Stimulated activated CD4-positive, alpha-beta T cell treated with anti-CD3 and anti-CD28 coated beads, TNF-alpha, amount 100 ng/mL, for 24 hours (primary cell): ENCODE measurements at regions not wholly inside any gene's neighbourhood (a gene's known extent, or its start where the extent isn't known, plus 50 kb on each side); places are given as distances from the start of the nearest gene placed in this dataset.
"Not testable (repeated sequence)": the region's sequence is repeated elsewhere in the genome, so short reads cannot be mapped to it uniquely, and the experiment has no call there.

Source experiments
- DNase-seq, 3 experiments: peaks; one replicate each; pipeline ENCODE4 v3.0.0-alpha.2; 2020; ENCODE audit warnings: low read depth in 3 of 3

- DNase-seq = no peak
Measured at GRCh38 chr2:64251497-64252250, 107.5 kb upstream of the PELI1 start.

DNA sequence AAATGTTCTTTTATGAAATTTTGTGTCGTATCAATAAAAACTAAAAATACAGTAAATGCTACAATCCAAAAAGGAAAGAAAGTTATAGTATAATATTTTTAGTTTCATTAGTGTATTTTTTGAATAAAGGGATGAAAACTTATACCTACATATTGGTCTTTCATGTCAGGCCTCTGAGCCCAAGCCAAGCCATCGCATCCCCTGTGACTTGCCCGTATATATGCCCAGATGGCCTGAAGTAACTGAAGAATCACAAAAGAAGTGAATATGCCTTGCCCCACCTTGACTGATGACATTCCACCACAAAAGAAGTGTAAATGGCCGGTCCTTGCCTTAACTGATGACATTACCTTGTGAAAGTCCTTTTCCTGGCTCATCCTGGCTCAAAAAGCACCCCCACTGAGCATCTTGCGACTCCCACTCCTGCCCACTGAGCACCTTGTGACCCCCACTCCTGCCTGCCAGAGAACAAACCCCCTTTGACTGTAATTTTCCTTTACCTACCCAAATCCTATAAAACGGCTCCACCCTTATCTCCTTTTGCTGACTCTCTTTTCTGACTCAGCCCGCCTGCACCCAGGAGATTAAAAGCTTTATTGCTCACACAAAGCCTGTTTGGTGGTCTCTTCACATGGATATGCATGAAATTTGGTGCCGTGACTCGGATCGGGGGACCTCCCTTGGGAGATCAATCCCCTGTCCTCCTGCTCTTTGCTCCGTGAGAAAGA lies 108.2 kb upstream of the PELI1 start:
- DNase-seq = not testable (repeated sequence)

DNA sequence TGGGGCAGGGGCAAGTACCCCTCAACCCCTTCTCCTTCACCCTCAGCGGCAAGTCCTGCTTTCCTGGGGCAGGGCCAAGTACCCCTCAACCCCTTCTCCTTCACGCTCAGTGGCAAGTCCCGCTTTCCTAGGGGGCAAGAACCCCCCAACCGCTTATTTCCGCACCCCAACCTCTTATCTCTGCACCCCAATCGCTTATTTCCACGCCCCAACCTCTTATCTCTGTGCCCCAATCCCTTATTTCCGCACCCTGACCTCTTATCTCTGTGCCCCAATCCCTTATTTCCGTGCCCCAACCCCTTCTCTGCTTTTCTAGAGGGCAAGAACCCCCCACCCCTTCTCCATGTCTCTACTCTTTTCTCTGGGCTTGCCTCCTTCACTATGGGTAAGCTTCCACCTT lies 109.2 kb upstream of the PELI1 start:
- DNase-seq = not testable (repeated sequence)

DNA sequence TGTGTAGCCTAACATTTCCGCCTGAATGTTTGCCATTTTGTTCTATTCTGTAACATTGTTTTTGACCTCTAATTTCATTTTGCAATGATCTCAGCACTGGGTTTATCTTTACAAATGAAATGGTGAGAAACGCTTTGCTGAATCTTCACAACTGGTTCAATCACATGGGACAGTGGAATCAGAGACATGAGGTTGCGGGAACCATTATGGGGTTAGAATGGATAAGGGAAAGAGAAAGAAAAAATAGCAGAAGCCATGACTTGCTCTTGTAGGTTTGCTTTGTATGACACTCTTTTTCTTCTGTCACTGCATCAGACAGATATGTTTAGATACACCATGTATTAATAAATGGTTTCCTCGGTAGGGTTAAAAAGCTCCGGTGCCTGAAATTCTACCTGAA lies 114.3 kb upstream of the PELI1 start:
- no peak for DNase-seq

DNA sequence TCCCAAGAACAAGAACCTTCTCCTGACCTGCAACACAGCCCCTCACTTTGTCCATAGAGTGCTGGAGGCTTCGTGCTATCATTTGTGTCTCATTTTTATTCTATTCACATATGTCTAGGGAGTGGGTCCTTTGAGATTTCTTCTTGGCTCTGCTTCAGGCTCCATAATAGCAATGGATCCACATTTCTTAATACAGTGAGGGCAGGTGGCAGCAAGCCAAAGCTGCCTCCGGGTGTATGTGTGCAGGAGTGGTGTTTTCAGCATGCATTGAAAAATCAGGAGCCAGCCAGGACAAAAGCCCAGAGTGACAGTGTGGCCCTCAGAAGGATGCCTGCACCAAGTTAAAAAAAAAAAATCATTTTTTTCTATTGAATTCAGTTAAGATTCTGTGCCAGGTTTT lies 115.1 kb upstream of the PELI1 start:
- no peak for DNase-seq

- DNase-seq = no peak
Measured at GRCh38 chr2:64260093-64260803, 116.0 kb upstream of the PELI1 start.

DNA sequence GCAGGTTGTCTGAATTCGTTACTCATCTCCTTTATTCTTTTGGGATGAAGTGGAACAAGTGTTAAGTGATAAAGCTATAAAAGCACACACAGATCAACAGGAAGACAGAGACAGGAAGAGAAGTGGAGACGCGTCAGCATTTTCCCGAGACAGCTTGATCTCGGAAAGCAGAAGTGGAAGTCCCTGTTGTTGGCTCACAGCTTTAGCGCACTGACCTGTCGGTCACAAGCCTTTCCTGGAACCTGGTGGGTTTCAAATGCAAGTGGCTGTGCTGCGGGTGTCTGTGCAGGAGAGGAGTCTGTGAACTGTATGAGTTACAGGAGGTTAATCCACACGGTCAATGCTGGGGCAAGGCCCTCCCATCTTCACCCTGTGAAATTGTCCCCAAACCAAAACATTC lies 116.6 kb upstream of the PELI1 start:
- DNase-seq = peak in 1 of 3 experiments; percentile 5

- no peak for DNase-seq
Measured at GRCh38 chr2:64262071-64262470, 117.9 kb upstream of the PELI1 start.

GRCh38 chr2:64262816-64263215 lies 118.6 kb upstream of the PELI1 start:
- DNase-seq = no peak

- no peak for DNase-seq
Measured at GRCh38 chr2:64263315-64263714, 119.1 kb upstream of the PELI1 start.

GRCh38 chr2:64267699-64268098 lies 123.5 kb upstream of the PELI1 start:
- no peak for DNase-seq

DNA sequence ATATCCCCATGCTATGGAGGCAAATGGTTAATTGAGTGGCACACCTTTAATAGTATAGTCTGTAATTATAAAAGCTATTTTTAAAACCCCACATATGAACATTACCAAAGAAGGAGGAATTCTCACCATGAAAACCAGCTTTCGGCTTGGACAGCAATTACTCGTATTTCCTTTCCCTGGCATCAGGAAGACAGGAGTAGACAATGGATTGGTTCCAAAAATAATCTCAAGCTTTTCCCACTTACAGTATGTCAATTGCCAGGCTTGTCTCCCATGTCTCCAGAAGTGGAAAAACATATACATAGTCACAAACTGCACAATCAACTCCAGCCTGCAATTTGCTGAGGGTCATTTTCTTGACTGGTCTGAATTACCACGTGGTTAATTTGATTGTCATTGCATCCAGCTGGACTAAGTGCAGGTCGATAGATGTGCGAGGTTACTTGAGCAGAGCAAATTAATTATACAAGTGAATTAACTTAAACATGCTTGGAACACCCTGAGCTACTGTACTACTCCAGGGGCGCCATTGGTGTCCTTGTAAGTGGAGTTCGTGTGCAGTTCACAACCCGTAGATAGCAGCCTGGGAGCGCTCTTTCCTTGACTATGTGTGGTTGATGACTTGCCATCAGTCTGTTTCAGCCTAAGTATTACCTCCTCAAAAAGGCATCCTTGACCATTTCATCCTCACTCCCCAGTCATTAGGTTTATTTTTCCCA lies 124.3 kb upstream of the PELI1 start:
- no peak for DNase-seq

DNA sequence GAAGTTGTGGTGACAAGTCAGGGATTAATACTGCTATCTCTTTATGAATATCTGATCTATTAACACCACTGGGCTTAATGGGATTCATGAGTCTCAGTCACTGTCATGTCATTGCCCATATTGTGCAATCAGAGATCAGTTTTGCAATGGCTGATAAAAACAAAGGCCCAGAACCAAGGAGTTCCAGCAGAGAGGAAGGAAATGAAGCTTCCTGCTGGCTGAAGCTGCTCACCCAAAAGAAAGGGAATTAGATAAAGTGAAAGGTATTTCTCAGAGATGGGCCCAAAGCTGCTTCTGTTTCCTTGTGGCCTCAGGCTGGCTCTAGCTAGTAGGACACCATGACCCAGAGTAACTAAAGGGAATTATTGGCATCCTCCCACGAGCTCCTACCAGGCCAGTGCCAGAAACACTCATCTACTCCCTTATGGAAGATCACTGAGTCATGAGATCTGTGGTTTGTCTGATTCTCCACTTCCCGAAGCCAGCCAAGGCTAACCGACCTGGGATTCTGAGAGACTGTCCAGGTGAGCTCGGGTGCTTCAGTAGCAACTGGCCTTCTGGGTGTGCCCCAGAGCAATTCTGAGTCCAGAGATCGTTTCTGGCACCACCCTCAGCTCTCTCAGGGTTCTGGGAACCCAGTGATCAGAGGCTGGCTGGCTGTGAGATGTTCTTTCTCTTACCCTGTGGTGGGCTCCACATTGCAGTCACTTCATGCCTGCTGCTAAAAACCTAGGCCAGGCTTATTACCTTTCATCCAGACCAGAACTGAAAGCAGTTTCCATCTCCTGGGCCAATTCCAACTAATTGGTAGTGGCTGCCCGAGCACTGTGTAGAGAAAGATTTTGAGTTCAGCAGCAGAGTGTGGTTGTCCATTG lies 129.5 kb upstream of the PELI1 start:
- DNase-seq = no peak

DNA sequence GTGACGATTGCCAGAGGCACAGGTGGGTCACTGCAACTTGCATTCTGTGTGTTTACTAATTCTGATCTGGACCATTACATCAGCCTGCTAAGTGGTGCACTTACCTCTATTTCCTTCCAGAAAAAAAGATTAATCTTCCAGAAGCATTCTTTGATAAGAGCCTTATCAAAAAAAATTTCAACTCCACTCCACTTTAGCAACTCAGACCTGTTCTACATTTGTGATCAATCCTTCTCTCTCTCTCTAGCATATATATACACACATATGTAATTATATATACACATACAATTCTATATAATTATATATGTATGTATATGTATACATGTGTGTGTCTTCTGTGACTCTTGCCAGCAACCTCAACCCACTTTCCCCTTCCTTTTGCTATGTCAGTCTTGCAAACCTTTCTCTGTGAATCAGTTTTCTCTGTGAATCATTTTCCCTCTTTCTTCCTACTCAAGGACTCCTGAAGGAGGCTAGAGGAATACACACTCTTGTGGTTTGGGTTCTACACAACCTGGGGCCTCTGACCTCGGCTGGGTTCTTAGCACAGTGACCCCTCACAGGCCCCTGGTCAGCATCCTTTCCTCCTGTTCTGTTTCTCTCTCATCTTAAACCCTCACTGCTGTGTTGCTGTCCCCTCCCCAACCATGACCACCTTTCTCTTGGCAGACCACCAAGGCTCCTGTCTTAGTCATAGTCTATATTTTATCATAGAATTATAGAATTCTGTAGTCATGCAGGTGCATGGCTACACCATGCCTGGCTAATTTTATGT lies 130.4 kb upstream of the PELI1 start:
- DNase-seq = no peak

GRCh38 chr2:64275174-64275466 lies 130.9 kb upstream of the PELI1 start:
- no peak for DNase-seq

GRCh38 chr2:64276417-64277095 lies 132.3 kb upstream of the PELI1 start:
- no peak for DNase-seq

DNA sequence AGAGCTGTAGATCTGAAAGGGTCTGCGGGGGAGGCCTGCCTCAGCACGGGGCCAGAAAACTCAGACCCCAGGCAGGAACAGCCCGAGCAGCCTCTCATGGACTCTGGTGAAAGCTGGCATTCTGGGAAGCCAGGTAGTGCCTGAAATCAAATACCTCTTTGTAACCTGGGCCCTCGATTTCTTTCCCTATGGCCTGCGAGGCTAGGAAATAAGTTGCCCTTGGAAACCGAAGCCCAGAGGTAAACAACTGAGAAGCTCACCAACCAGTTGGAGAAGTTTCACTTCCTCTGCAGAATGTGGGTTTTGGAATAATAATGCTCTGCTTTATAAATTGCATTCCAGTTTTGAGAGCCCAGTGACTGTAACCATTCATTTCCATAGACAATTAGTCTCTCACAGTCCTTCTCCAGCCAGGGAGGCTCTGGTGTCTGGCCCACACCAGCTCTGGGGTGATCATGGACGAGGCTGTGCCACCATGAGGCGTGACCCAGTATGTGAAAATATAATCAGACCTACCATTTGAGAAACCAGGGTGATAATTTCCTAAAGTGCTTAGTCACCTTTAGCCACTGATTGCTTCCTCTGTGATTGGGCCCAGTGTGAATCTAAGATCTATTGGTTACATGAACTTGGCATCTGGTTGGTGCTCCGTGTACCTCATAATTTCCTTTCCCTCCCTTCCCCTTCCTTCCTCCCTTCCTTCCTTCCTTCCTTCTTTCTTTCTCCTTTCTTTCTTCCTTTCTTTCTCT lies 133.1 kb upstream of the PELI1 start:
- no peak for DNase-seq

DNA sequence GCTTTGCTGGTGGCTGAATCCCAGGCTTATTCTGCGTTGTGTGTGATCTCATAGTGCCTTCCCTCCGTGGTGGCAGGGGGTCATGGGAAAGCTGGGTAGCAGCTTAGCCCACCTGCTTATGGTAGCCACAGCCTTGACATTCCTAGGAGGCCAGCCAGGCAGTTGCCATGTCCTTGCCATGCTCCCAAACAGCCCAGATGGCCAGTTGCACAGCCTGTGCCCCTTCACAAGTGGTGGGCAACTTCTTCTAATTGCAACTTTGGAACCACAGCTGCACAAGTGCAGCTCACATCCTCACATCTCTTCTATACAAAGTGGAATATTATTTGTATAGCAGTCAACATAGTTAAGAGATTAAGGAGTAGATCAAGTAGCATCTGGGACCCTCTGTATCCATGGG lies 136.6 kb upstream of the PELI1 start:
- DNase-seq = not testable (repeated sequence)

GRCh38 chr2:64283006-64283570 lies 138.9 kb upstream of the PELI1 start:
- DNase-seq = no peak
